HUES6 (cell line): ENCODE measurements at regions not wholly inside any gene's neighbourhood (a gene's known extent, or its start where the extent isn't known, plus 50 kb on each side); places are given as distances from the start of the nearest gene placed in this dataset.

Experiments
- H3K27ac ChIP-seq: 2 replicates; pipeline ENCODE4 v1.7.0; 2013; ENCODE audit warnings: low read depth, mild to moderate bottlenecking, low read length, inconsistent platforms
- H3K27me3 ChIP-seq: 2 replicates; pipeline ENCODE4 v1.6.1; 2013; ENCODE audit warnings: low read length; ENCODE audit not compliant: control insufficient read depth, insufficient read depth
- H3K36me3 ChIP-seq: 2 replicates; pipeline ENCODE4 v1.6.1; 2013; ENCODE audit warnings: low read length; ENCODE audit not compliant: control insufficient read depth, insufficient read depth
- H3K4me1 ChIP-seq: 2 replicates; pipeline ENCODE4 v1.6.1; 2013; ENCODE audit warnings: low read length; ENCODE audit not compliant: control insufficient read depth, insufficient read depth
- H3K4me3 ChIP-seq: 2 replicates; pipeline ENCODE4 v1.5.1; 2013; ENCODE audit warnings: low read depth, low read length
- H3K9ac ChIP-seq: one replicate; pipeline ENCODE4 v1.6.1; 2013; ENCODE audit warnings: mild to moderate bottlenecking, low read length
- H3K9me3 ChIP-seq: 2 replicates; pipeline ENCODE4 v1.6.1; 2013; ENCODE audit warnings: low read depth, low read length; ENCODE audit not compliant: control insufficient read depth, insufficient read depth

- Histone ChIP-seq H3K4me1 (no peaks in the 10 kb centered on the region), H3K27ac (no peak overlapping the region), H3K27me3 (no peaks in the 10 kb centered on the region), H3K9ac (no peak overlapping the region), H3K4me3 (no peak overlapping the region), H3K9me3 (no peaks in the 10 kb centered on the region), H3K36me3 (no peaks in the 10 kb centered on the region)
Measured at GRCh38 chr2:122216901-122217300, 461.4 kb downstream of the TSN start.

- H3K27ac ChIP-seq = no peak overlapping the region
- H3K9ac ChIP-seq = no peak overlapping the region
- H3K9me3 ChIP-seq = no peaks in the 10 kb centered on the region
- H3K4me1 ChIP-seq = no peaks in the 10 kb centered on the region
- no peaks in the 10 kb centered on the region for H3K36me3 ChIP-seq
- no peaks in the 10 kb centered on the region for H3K27me3 ChIP-seq
- H3K4me3 ChIP-seq = no peak overlapping the region
Measured at GRCh38 chr2:122218596-122218995, 463.1 kb downstream of the TSN start.

GRCh38 chr2:122219504-122219903 lies 464.1 kb downstream of the TSN start:
- no peaks in the 10 kb centered on the region for H3K9me3 ChIP-seq
- no peak overlapping the region for H3K9ac ChIP-seq
- no peaks in the 10 kb centered on the region for H3K4me1 ChIP-seq
- H3K36me3 ChIP-seq = no peaks in the 10 kb centered on the region
- no peak overlapping the region for H3K27ac ChIP-seq
- no peaks in the 10 kb centered on the region for H3K27me3 ChIP-seq
- no peak overlapping the region for H3K4me3 ChIP-seq

GRCh38 chr2:122221665-122222064 lies 466.2 kb downstream of the TSN start:
- Histone ChIP-seq H3K9ac (no peak overlapping the region), H3K36me3 (no peaks in the 10 kb centered on the region), H3K4me1 (no peaks in the 10 kb centered on the region), H3K27ac (no peak overlapping the region), H3K4me3 (no peak overlapping the region), H3K9me3 (no peaks in the 10 kb centered on the region), H3K27me3 (no peaks in the 10 kb centered on the region)

GRCh38 chr2:122231296-122231695 lies 475.8 kb downstream of the TSN start:
- no peak overlapping the region for H3K4me3 ChIP-seq
- no peaks in the 10 kb centered on the region for H3K4me1 ChIP-seq
- no peaks in the 10 kb centered on the region for H3K36me3 ChIP-seq
- H3K27me3 ChIP-seq = no peaks in the 10 kb centered on the region; the same call in 1 of the 2 replicates
- no peaks in the 10 kb centered on the region for H3K9me3 ChIP-seq
- H3K27ac ChIP-seq = no peak overlapping the region
- H3K9ac ChIP-seq = no peak overlapping the region

GRCh38 chr2:122233372-122233771 lies 477.9 kb downstream of the TSN start:
- no peaks in the 10 kb centered on the region; the same call in 1 of the 2 replicates for H3K27me3 ChIP-seq
- H3K4me1 ChIP-seq = no peaks in the 10 kb centered on the region
- H3K36me3 ChIP-seq = no peaks in the 10 kb centered on the region
- H3K9ac ChIP-seq = no peak overlapping the region
- no peak overlapping the region for H3K4me3 ChIP-seq
- H3K27ac ChIP-seq = no peak overlapping the region
- no peaks in the 10 kb centered on the region for H3K9me3 ChIP-seq

- Histone ChIP-seq H3K4me3 (no peak overlapping the region), H3K4me1 (no peaks in the 10 kb centered on the region), H3K36me3 (no peaks in the 10 kb centered on the region), H3K27me3 (no peaks in the 10 kb centered on the region), H3K27ac (no peak overlapping the region), H3K9ac (no peak overlapping the region), H3K9me3 (no peaks in the 10 kb centered on the region)
Measured at GRCh38 chr2:122236152-122236874, 480.9 kb downstream of the TSN start.

- H3K9me3 ChIP-seq = no peaks in the 10 kb centered on the region
- H3K27me3 ChIP-seq = no peaks in the 10 kb centered on the region
- H3K4me1 ChIP-seq = no peaks in the 10 kb centered on the region
- H3K9ac ChIP-seq = no peak overlapping the region
- no peak overlapping the region for H3K4me3 ChIP-seq
- H3K27ac ChIP-seq = no peak overlapping the region
- no peaks in the 10 kb centered on the region for H3K36me3 ChIP-seq
Measured at GRCh38 chr2:122236925-122237324, 481.5 kb downstream of the TSN start.

GRCh38 chr2:122237450-122237849 lies 482.0 kb downstream of the TSN start:
- H3K9ac ChIP-seq = no peak overlapping the region
- H3K9me3 ChIP-seq = no peaks in the 10 kb centered on the region
- H3K36me3 ChIP-seq = no peaks in the 10 kb centered on the region
- H3K4me3 ChIP-seq = no peak overlapping the region
- H3K4me1 ChIP-seq = no peaks in the 10 kb centered on the region
- H3K27ac ChIP-seq = no peak overlapping the region
- H3K27me3 ChIP-seq = no peaks in the 10 kb centered on the region

- no peak overlapping the region for H3K4me3 ChIP-seq
- H3K9ac ChIP-seq = no peak overlapping the region
- no peaks in the 10 kb centered on the region for H3K27me3 ChIP-seq
- no peak overlapping the region for H3K27ac ChIP-seq
- no peaks in the 10 kb centered on the region for H3K36me3 ChIP-seq
- H3K4me1 ChIP-seq = no peaks in the 10 kb centered on the region
- no peaks in the 10 kb centered on the region for H3K9me3 ChIP-seq
Measured at GRCh38 chr2:122238006-122238559, 482.6 kb downstream of the TSN start.

- H3K36me3 ChIP-seq = no peaks in the 10 kb centered on the region
- H3K4me3 ChIP-seq = no peak overlapping the region
- H3K9me3 ChIP-seq = no peaks in the 10 kb centered on the region
- no peaks in the 10 kb centered on the region for H3K4me1 ChIP-seq
- H3K27ac ChIP-seq = no peak overlapping the region
- no peak overlapping the region for H3K9ac ChIP-seq
- no peaks in the 10 kb centered on the region for H3K27me3 ChIP-seq
Measured at GRCh38 chr2:122239440-122239839, 484.0 kb downstream of the TSN start.
